Natural killer cell (primary cell): ENCODE measurements at regions not wholly inside any gene's neighbourhood (a gene's known extent, or its start where the extent isn't known, plus 50 kb on each side); places are given as distances from the start of the nearest gene placed in this dataset.

Source experiments
- ATAC-seq, 3 donors: fragments of 150-1000 bp in 2 of 3; fragments of 200-7000 bp in 1 of 3; cut with Tn5 transposase; 1 replicate in 1 of 3; 2 replicates in 2 of 3; pipeline ENCODE4 v1.10.0; 2021; ENCODE audit warnings: mild to moderate bottlenecking in 2 of 3, moderate library complexity in 2 of 3
- DNase-seq, 2 donors: peaks; one replicate each; pipeline versions ENCODE4 v3.0.0 to v3.0.0-alpha.2; 2013 to 2021; ENCODE audit warnings: mixed read lengths in 1 of 2
- H3K27ac ChIP-seq: one replicate; pipeline ENCODE4 v1.5.1; 2013; ENCODE audit warnings: mild to moderate bottlenecking, low read length
- H3K27me3 ChIP-seq: one replicate; pipeline ENCODE4 v1.6.1; 2013; ENCODE audit warnings: low read length; ENCODE audit not compliant: control insufficient read depth, insufficient read depth
- H3K36me3 ChIP-seq: one replicate; pipeline ENCODE4 v1.6.1; 2013; ENCODE audit warnings: low read length; ENCODE audit not compliant: control insufficient read depth, insufficient read depth
- H3K4me1 ChIP-seq: one replicate; pipeline ENCODE4 v1.6.1; 2013; ENCODE audit warnings: low read length; ENCODE audit not compliant: control insufficient read depth, insufficient read depth
- H3K4me3 ChIP-seq: one replicate; pipeline ENCODE4 v1.5.1; 2013; ENCODE audit warnings: low read length
- H3K9me3 ChIP-seq: one replicate; pipeline ENCODE4 v1.6.1; 2013; ENCODE audit warnings: low read length; ENCODE audit not compliant: control insufficient read depth, insufficient read depth
- H3K27ac Mint-ChIP-seq, 2 donors: one replicate each; pipeline ENCODE4 v1.8.0; 2022; ENCODE audit warnings: mild to moderate bottlenecking in 2 of 2, mixed read lengths in 2 of 2, moderate library complexity in 1 of 2
- H3K27me3 Mint-ChIP-seq, 2 donors: one replicate each; pipeline ENCODE4 v1.8.0; 2022; ENCODE audit warnings: low read depth in 2 of 2, mixed read lengths in 2 of 2
- H3K36me3 Mint-ChIP-seq: one replicate; pipeline ENCODE4 v1.8.0; 2022; ENCODE audit warnings: mixed read lengths
- H3K4me1 Mint-ChIP-seq, 2 donors: one replicate each; pipeline ENCODE4 v1.8.0; 2022; ENCODE audit warnings: mixed read lengths in 2 of 2
- H3K4me3 Mint-ChIP-seq: one replicate; pipeline ENCODE4 v1.8.0; 2022; ENCODE audit warnings: mild to moderate bottlenecking, moderate library complexity, mixed read lengths
- H3K9me3 Mint-ChIP-seq, 2 donors: one replicate each; pipeline ENCODE4 v1.8.0; 2022; ENCODE audit warnings: mixed read lengths in 2 of 2
- WGBS: methylation state at CpG from one replicate; pipeline ENCODE4 v1.1.7; 2013; ENCODE audit warnings: missing lambda C conversion rate; ENCODE audit not compliant: insufficient coverage; 5-methylcytosine and 5-hydroxymethylcytosine counted together
- intact Hi-C: fragments of 100-400 bp; cut with micrococcal nuclease; formaldehyde crosslinking; loops from one replicate; pipeline ENCODE4 v1.14.2; 2022
- TF ChIP-seq, protein P1 (sequence below): fragments of 200-600 bp; IDR thresholded peaks from one replicate; pipeline ENCODE4 v1.8.0; 2022; ENCODE audit warnings: antibody characterized with exemption

DNA sequence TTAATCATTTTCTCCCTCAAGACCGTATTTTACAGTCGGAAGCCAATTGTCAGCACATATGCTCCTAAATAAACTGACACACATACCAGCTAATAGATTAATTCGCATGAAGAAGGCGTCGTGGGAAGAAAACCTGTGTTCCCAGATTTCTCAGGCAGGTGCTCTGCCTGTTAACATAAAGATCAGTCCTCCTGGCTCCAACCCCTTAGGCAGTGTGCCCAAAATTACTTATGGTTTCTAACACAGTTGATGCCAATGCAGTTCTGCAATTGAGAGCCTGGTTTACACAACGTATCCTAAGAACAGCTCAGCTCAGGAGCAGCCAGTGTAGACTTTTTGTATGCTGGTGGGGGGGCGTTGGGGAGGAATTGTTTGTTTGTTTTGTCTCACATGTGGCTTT lies 208.3 kb downstream of the ENC1 start:
- Histone ChIP-seq H3K9me3 (no peaks in the 10 kb centered on the region), H3K36me3 (no peaks in the 10 kb centered on the region), H3K27ac (no peak overlapping the region), H3K27me3 (no peaks in the 10 kb centered on the region), H3K4me1 (peaks cover 6% of the 10 kb centered on the region), H3K4me3 (no peak overlapping the region)
- no peak overlapping the region for H3K27ac Mint-ChIP-seq
- no peaks in the 10 kb centered on the region for H3K36me3 Mint-ChIP-seq
- H3K4me3 Mint-ChIP-seq: no peak overlapping the region
- H3K27me3 Mint-ChIP-seq: peaks cover 19 to 25% of the 10 kb centered on the region in 2 donors
- ATAC-seq (no peak), DNase-seq (no peak)
- intact Hi-C loops: no loop called here
- TF ChIP-seq, protein P1, sequence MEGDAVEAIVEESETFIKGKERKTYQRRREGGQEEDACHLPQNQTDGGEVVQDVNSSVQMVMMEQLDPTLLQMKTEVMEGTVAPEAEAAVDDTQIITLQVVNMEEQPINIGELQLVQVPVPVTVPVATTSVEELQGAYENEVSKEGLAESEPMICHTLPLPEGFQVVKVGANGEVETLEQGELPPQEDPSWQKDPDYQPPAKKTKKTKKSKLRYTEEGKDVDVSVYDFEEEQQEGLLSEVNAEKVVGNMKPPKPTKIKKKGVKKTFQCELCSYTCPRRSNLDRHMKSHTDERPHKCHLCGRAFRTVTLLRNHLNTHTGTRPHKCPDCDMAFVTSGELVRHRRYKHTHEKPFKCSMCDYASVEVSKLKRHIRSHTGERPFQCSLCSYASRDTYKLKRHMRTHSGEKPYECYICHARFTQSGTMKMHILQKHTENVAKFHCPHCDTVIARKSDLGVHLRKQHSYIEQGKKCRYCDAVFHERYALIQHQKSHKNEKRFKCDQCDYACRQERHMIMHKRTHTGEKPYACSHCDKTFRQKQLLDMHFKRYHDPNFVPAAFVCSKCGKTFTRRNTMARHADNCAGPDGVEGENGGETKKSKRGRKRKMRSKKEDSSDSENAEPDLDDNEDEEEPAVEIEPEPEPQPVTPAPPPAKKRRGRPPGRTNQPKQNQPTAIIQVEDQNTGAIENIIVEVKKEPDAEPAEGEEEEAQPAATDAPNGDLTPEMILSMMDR: no peak
- WGBS: 36% methylated on average over 6 of the region's 7 CpGs
- peaks cover 4 to 8% of the 10 kb centered on the region in 2 donors for H3K4me1 Mint-ChIP-seq
- H3K9me3 Mint-ChIP-seq: no peaks in the 10 kb centered on the region

DNA sequence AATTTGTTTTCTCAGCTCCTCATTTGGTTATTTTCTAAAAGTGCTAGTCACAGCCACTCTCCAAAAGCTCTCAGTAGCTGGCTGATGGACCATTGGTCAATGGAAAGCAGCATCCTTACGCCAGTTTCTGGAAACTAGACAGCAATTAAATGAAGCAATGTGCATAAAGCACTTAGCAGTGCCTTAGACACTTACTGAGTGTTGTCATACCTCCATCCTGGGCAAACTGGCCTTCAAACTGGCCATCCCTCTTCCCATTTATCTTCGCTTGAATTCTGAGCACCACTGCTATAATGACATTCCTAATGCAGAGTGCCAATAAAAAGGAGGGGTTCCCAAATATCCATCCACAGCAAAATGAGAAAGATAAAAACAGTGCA lies 209.2 kb downstream of the ENC1 start:
- Histone ChIP-seq H3K36me3 (no peaks in the 10 kb centered on the region), H3K27me3 (no peaks in the 10 kb centered on the region), H3K4me3 (no peak overlapping the region), H3K27ac (no peak overlapping the region), H3K4me1 (peaks cover 6% of the 10 kb centered on the region), H3K9me3 (no peaks in the 10 kb centered on the region)
- H3K36me3 Mint-ChIP-seq: no peaks in the 10 kb centered on the region
- WGBS: 85% methylated on average over 2 of the region's 2 CpGs
- no peak for ATAC-seq
- no peak for DNase-seq
- H3K4me1 Mint-ChIP-seq: peaks cover 4 to 8% of the 10 kb centered on the region in 2 donors
- no peak overlapping the region for H3K4me3 Mint-ChIP-seq
- intact Hi-C loops: no loop called here
- H3K9me3 Mint-ChIP-seq: no peaks in the 10 kb centered on the region
- TF ChIP-seq, protein P1: no peak
- peaks cover 17 to 25% of the 10 kb centered on the region in 2 donors for H3K27me3 Mint-ChIP-seq
- no peak overlapping the region for H3K27ac Mint-ChIP-seq

DNA sequence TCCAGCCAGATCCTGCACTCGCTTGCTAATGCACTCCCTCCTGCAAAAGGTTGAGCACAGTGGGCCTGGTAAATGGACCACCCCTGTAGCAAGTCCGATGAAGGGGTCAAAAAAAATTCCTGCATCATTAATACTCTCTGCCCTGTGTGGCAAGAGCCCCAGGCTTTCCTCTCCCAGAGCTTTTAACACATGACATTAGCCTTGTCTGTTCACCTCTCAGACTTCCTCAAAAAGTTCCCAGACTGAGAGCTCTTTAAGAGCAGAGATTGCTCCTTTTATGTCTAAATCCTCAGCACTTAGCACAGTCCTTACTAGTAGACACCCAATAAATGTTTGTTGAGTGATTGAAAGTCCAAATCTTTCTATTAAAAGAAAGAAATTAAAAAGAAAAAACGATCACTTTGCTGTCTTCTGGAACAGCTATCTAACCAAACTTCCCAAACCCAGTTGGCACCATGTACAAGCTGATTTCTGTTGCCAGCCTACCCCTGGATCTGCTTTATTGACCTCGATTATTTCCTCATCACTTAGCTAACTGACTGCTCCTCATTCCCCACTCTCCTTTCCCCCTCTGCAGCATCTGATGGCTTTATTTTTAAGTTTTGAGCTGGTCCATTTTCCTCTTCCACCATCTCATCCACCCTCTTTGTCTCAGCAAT lies 209.8 kb downstream of the ENC1 start:
- H3K27me3 Mint-ChIP-seq: peaks cover 12 to 23% of the 10 kb centered on the region in 2 donors
- intact Hi-C loops: no loop called here
- H3K27ac Mint-ChIP-seq: no peak overlapping the region
- TF ChIP-seq, protein P1: no peak
- Histone ChIP-seq H3K4me1 (peaks cover 6% of the 10 kb centered on the region), H3K9me3 (no peaks in the 10 kb centered on the region), H3K4me3 (no peak overlapping the region), H3K27me3 (no peaks in the 10 kb centered on the region), H3K27ac (no peak overlapping the region), H3K36me3 (no peaks in the 10 kb centered on the region)
- no peak for ATAC-seq
- H3K4me3 Mint-ChIP-seq: no peak overlapping the region
- H3K36me3 Mint-ChIP-seq: no peaks in the 10 kb centered on the region
- peaks cover 4 to 8% of the 10 kb centered on the region in 2 donors for H3K4me1 Mint-ChIP-seq
- 66% methylated on average over 4 of the region's 4 CpGs for WGBS
- H3K9me3 Mint-ChIP-seq: no peaks in the 10 kb centered on the region
- no peak for DNase-seq

DNA sequence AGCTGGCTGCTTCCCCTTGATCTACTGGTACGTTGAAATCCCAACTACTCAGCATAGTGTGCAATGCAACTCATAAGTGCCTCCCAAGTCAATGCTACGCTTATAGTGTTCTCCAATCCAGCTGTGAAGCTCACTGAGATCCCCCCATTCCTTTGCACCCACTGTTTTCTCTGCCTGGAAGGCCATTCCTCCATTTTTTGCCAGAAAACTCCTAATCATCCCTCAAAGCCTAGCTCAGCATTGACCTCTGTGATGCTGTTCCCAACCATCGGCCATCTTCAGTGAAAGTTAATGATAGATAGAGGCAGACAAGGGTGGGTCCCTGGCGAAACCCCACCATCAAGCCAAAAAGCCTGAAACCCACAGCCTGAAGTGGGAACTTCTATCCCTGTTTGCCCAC lies 211.0 kb downstream of the ENC1 start:
- H3K36me3 ChIP-seq: no peaks in the 10 kb centered on the region
- no peak for ATAC-seq
- no peak overlapping the region for H3K27ac ChIP-seq
- 85% methylated on average over 3 of the region's 4 CpGs for WGBS
- peaks cover 4 to 8% of the 10 kb centered on the region in 2 donors for H3K4me1 Mint-ChIP-seq
- H3K4me3 ChIP-seq: no peak overlapping the region
- no peak overlapping the region for H3K27ac Mint-ChIP-seq
- peaks cover 3 to 18% of the 10 kb centered on the region in 2 donors for H3K27me3 Mint-ChIP-seq
- peaks cover 3% of the 10 kb centered on the region for H3K4me1 ChIP-seq
- no peak overlapping the region for H3K4me3 Mint-ChIP-seq
- H3K9me3 ChIP-seq: no peaks in the 10 kb centered on the region
- intact Hi-C loops: no loop called here
- no peaks in the 10 kb centered on the region for H3K36me3 Mint-ChIP-seq
- TF ChIP-seq, protein P1: no peak
- DNase-seq: no peak
- H3K27me3 ChIP-seq: no peaks in the 10 kb centered on the region
- no peaks in the 10 kb centered on the region for H3K9me3 Mint-ChIP-seq
